Stimulated activated effector memory CD8-positive, alpha-beta T cell treated with anti-CD3 and anti-CD28 coated beads, Interleukin-12 subunit alpha, Interleukin-12 subunit beta, amount 100 ng/mL, for 72 hours (primary cell): ENCODE measurements at regions not wholly inside any gene's neighbourhood (a gene's known extent, or its start where the extent isn't known, plus 50 kb on each side); places are given as distances from the start of the nearest gene placed in this dataset.

Experiments used
- ATAC-seq: fragments of 150-1000 bp; cut with Tn5 transposase; 2 replicates; pipeline ENCODE4 v1.10.0; 2021
- DNase-seq, 2 donors: peaks; one replicate each; pipeline ENCODE4 v3.0.0; 2021 to 2022; ENCODE audit warnings: low spot score in 2 of 2
- H3K27ac Mint-ChIP-seq: one replicate; pipeline ENCODE4 v1.8.0; 2022; ENCODE audit warnings: mild to moderate bottlenecking, mixed read lengths
- H3K36me3 Mint-ChIP-seq: one replicate; pipeline ENCODE4 v1.8.0; 2022; ENCODE audit warnings: mild to moderate bottlenecking, mixed read lengths
- H3K4me1 Mint-ChIP-seq: one replicate; pipeline ENCODE4 v1.8.0; 2022; ENCODE audit warnings: mixed read lengths
- H3K4me3 Mint-ChIP-seq: one replicate; pipeline ENCODE4 v1.8.0; 2022; ENCODE audit warnings: mild to moderate bottlenecking, mixed read lengths
- H3K9me3 Mint-ChIP-seq: one replicate; pipeline ENCODE4 v1.8.0; 2022; ENCODE audit warnings: mixed read lengths

DNA sequence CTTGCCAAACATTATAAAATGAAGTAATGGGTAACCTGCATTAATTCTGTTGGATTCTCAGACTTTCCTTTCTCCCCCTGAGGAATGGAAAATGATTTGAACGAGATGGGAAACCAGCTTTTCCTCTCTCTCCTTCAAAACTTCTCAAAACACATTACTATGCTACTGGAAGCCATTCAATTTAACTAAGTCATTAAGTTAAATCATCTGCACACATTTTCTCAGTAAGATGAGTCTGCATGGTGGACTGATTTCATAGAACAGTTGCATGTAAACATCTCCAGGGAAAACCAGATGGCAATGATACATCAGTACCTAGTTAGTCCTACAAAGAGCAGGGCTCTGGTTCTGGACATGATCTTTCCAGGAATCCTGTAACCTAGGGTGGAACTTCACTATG lies 59.9 kb downstream of the BMP4 start:
- no peak overlapping the region for H3K27ac Mint-ChIP-seq
- H3K9me3 Mint-ChIP-seq: peaks cover 12% of the 10 kb centered on the region
- DNase-seq (no peak), ATAC-seq (no peak)
- H3K4me1 Mint-ChIP-seq: no peaks in the 10 kb centered on the region
- no peaks in the 10 kb centered on the region for H3K36me3 Mint-ChIP-seq
- no peak overlapping the region for H3K4me3 Mint-ChIP-seq

DNA sequence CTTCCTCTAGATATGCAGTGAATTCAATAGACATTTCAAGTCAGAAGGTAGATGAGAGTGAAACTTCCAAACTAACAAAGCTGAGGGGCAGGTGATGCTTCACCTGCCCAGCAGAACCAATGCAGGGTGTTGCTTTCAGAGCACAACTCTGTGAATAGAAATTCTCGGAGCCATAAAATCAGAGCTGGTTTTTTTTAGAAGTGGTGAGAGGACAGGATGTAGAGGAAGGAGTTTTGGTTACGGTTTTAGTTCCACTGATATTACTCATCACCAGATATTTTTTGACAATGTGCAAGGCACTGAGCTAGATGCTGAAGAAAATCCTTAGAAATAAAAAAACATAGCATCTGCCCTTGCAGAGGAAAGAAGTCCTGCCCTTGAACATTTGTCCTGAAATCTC lies 62.2 kb downstream of the BMP4 start:
- Mint-ChIP-seq H3K4me1 (no peaks in the 10 kb centered on the region), H3K4me3 (no peak overlapping the region), H3K36me3 (no peaks in the 10 kb centered on the region), H3K27ac (no peak overlapping the region), H3K9me3 (peaks cover 11% of the 10 kb centered on the region)
- no peak for DNase-seq
- ATAC-seq: no peak

DNA sequence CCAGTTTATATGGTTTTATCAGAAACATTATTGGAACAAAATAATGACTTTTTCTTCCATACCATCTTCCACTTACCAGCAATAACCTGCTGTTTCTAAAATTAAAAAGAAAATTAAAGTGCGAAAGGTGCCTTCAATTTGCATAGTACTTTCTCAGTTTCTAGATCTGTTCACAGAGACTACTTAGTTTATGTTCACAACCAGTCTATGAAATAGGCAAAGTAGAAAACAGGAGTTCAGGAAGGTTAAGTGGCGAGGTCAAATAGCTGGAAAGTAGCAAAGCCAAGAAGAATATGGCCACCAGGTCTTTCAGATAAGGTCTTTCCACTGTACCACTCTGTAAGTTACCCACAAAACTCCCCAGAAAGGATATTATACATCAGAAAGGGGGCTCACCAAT lies 63.3 kb downstream of the BMP4 start:
- no peaks in the 10 kb centered on the region for H3K4me1 Mint-ChIP-seq
- H3K9me3 Mint-ChIP-seq: peaks cover 7% of the 10 kb centered on the region
- H3K36me3 Mint-ChIP-seq: no peaks in the 10 kb centered on the region

DNA sequence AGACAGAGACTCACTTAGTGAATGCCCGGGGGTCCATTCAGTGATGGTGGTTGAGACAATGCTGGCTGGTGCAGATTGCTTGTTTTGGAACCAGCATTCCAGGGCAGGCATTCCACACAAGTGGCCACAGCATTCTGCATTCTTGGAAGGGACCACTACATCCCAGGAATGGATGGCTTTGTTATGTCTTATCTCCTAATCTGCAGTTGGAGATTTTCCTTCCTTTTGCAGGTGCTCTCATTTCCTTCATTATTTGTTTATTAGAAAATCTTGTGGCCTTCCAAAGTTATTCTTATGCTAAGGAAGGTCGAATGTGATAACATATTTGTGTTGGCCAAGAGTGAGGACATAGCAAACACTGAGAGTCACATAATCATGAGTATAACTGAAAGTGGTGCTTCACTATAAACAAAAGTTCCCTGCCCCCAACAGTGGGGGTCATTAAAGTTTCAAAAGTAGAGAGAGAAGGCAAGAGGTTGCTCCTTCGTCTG lies 66.0 kb downstream of the BMP4 start:
- ATAC-seq: no peak
- no peak overlapping the region for H3K4me3 Mint-ChIP-seq
- no peak overlapping the region for H3K27ac Mint-ChIP-seq
- peaks cover 4% of the 10 kb centered on the region for H3K9me3 Mint-ChIP-seq
- no peaks in the 10 kb centered on the region for H3K4me1 Mint-ChIP-seq
- no peak for DNase-seq
- no peaks in the 10 kb centered on the region for H3K36me3 Mint-ChIP-seq

More for the DNA sequence above, 63.3 kb downstream of the BMP4 start:
- DNase-seq (no peak), ATAC-seq (no peak)
- no peak overlapping the region for H3K4me3 Mint-ChIP-seq
- H3K27ac Mint-ChIP-seq: no peak overlapping the region

DNA sequence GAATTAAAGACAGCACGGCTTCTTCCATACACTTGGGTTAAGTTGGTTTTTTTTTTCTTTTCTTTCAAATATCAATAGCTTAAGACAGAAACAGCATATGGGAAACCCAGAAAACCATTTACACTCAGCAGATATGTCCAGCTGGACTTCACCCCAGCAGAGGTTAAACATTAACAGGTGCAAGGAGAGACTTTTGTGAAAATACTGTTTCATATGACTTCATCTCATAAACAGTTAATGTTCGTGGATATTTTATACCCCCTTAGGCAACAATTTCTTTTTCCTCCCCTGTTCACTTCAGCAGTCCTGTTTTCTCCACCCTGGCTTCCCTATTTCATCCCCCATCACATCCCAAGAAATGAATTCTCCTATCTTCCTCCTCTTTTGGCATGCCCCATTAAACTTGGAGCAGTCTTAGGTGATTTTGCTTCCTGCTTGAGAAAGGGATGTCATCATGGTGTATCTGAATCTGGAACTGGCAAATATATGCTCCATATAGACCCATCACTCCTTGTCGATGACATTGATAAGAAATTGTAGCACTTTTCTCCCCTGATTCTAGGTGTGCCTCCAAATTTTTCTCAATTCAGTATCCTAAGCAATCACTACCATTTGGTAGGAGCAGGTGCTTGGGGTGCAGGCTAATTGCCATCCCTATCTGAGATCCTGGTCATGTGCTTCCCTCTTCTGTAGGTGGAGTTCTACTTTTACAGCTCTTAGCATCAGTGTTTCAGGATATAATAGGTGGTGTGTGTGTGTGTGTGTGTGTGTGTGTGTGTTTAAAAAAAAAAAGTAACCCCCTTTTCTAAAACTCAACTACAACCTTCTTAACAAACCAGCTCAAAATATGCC lies 67.9 kb downstream of the BMP4 start:
- DNase-seq (no peak), ATAC-seq (no peak)
- peaks cover 2% of the 10 kb centered on the region for H3K9me3 Mint-ChIP-seq
- H3K4me3 Mint-ChIP-seq: no peak overlapping the region
- no peak overlapping the region for H3K27ac Mint-ChIP-seq
- no peaks in the 10 kb centered on the region for H3K36me3 Mint-ChIP-seq
- H3K4me1 Mint-ChIP-seq: no peaks in the 10 kb centered on the region

DNA sequence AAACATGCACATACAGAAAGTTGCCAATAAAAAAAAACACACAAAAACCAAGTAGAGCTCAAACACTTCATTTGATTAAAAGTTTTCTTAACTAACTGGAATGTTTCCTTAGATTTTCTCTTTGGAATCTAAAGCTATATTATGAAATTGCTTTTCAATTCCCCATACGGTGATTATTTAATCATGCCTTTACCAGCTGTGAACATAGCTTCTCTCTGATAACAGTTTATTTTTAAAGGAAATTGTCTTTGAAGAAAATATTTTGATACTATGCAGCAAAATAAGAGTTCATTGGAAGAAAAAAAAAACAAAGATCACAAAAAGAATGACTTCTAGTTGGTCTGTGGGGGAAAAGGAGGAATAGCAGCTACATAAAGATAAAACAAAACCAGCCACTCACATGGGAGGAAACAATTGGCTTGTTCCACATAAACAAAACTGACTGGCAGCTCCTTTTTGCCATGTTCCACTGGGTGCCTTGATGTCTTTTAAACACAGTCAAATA lies 71.4 kb downstream of the BMP4 start:
- Mint-ChIP-seq H3K9me3 (peaks cover 2% of the 10 kb centered on the region), H3K36me3 (no peaks in the 10 kb centered on the region), H3K27ac (no peak overlapping the region), H3K4me1 (no peaks in the 10 kb centered on the region), H3K4me3 (no peak overlapping the region)
- ATAC-seq (no peak), DNase-seq (no peak)

DNA sequence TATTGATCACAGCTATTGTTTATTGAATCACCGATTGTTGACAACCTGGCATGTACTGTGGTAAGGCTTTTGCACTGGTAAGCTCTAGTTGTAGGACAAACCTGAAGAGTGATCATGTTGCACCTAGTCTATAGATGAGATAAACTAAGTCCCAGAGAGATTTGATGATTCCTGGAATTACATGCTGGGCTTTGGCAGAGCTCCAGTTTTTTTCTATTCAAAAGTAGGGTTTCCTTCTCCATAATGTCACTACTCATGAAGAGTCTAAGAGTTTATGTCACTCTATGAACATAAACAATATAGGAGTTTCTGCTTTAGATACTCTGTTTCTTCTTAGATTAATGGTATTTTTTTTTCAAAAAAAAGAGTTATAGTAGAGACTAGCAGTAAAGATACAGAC lies 72.0 kb downstream of the BMP4 start:
- DNase-seq (no peak), ATAC-seq (no peak)
- no peak overlapping the region for H3K27ac Mint-ChIP-seq
- no peaks in the 10 kb centered on the region for H3K4me1 Mint-ChIP-seq
- no peak overlapping the region for H3K4me3 Mint-ChIP-seq
- H3K9me3 Mint-ChIP-seq: peaks cover 1% of the 10 kb centered on the region
- H3K36me3 Mint-ChIP-seq: no peaks in the 10 kb centered on the region

DNA sequence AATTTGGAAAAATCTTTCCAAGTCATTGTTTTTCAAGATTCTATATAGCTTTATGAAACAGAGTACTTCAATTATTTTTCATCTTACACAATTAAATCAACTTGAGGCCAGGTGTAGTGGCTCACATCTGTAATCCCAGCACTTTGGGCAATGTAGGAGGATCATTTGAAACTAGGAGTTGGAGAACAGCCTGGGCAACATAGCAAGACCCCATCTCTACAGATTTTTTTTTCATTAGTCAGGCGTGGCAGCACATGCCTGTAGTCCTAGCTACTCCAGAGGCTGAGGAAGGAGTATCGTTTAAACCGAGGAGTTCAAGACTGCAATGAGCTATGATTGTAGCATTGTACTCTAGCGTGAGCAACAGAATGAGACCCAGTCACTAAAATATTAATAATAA lies 72.9 kb downstream of the BMP4 start:
- no peak for DNase-seq
- Mint-ChIP-seq H3K4me1 (no peaks in the 10 kb centered on the region), H3K9me3 (no peaks in the 10 kb centered on the region), H3K4me3 (no peak overlapping the region), H3K36me3 (no peaks in the 10 kb centered on the region), H3K27ac (no peak overlapping the region)
- no peak for ATAC-seq

DNA sequence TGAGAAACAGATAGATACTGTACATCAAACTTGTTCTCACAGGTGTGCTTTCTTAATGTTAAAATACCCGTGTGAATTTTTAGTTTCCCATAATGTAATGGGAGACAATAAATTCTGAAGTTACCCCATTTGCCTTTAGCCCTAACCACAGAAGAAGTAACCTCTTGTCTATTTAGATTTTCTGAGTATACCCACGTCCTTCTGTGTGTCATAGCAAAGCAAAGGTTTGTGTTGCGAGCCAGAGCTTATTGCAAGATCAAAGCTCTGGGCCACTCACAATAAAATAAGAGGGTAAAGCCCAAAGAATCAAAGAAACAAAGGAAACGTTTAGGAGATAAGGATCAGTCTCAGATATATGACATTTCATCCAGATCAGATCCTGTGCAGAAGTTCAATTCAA lies 73.9 kb downstream of the BMP4 start:
- H3K9me3 Mint-ChIP-seq: no peaks in the 10 kb centered on the region
- H3K27ac Mint-ChIP-seq: no peak overlapping the region
- ATAC-seq (no peak), DNase-seq (no peak)
- H3K4me3 Mint-ChIP-seq: no peak overlapping the region
- no peaks in the 10 kb centered on the region for H3K4me1 Mint-ChIP-seq
- no peaks in the 10 kb centered on the region for H3K36me3 Mint-ChIP-seq

DNA sequence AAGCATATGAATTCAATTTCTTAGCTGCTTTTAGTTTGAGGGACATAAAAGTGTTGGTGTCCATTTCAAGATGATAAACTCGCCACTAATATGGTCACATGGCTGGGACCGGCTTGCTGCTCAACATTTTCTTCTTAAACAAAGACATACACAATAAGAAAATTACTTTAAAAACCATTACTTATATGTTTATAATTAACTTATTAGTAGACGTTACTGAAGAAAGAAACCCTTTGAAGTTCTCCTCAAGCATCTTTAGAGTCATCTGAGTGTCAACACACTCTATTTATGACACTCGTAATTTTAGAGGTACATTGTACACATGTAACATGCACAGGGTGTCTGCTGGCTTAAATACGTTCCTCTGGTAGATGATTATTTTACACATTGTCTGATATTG lies 74.7 kb downstream of the BMP4 start:
- no peak overlapping the region for H3K4me3 Mint-ChIP-seq
- ATAC-seq: no peak
- H3K9me3 Mint-ChIP-seq: no peaks in the 10 kb centered on the region
- H3K27ac Mint-ChIP-seq: no peak overlapping the region
- H3K4me1 Mint-ChIP-seq: no peaks in the 10 kb centered on the region
- H3K36me3 Mint-ChIP-seq: no peaks in the 10 kb centered on the region
- DNase-seq: no peak

DNA sequence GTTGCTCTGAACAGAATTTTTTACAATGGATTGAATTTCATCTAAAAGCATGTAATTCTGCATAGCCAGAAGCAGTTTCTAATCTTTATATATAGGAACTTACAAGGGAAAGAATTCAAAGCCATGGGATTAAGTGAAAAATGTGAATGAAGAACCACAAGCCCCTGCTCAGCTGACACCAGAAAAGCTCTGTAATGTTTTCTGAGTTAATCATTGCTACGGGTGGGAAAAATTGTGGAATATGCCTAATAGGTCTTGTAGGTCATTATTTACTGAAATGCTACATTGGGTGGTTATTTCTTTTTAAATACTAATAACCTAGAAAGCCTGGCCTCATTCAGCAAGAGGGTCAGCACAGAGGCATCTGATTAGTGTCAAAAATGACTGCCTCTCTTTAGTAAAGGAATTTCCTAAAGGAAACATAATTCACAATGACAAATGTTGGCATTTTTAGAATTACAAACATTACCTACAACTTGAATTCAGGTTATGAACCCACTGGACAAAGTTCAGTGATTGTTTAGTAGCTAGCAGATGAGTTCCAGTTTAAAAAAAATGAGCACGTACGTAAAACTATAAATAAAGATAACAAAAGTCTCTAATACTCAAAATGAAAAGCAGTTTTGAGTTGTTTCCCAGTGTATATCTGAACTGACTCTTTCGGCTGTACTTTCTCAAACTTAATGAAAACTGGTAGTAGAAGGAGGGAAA lies 75.3 kb downstream of the BMP4 start:
- ATAC-seq (no peak), DNase-seq (no peak)
- Mint-ChIP-seq H3K36me3 (no peaks in the 10 kb centered on the region), H3K4me1 (no peaks in the 10 kb centered on the region), H3K27ac (no peak overlapping the region), H3K4me3 (no peak overlapping the region), H3K9me3 (peaks cover 3% of the 10 kb centered on the region)

DNA sequence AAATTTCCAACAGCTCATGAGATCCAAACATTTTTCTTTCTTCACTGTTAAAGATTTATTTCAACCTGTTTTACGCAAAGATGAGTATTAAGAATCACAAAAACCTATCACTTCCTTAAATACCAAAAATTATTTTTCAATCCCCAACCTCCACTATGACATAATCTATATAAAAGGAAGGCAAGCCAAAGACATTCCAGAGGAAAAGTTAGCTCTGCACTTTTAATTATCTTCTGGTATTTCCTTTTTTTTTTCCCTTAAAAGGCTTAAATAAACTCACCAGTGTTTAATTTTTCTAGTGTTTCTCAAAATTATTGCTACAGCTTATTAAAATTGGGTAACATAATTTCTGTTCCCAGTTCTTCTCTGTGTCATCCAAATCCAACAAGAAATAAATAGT lies 75.9 kb downstream of the BMP4 start:
- Mint-ChIP-seq H3K27ac (no peak overlapping the region), H3K4me1 (no peaks in the 10 kb centered on the region), H3K9me3 (peaks cover 4% of the 10 kb centered on the region), H3K36me3 (no peaks in the 10 kb centered on the region), H3K4me3 (no peak overlapping the region)
- DNase-seq (no peak), ATAC-seq (no peak)

DNA sequence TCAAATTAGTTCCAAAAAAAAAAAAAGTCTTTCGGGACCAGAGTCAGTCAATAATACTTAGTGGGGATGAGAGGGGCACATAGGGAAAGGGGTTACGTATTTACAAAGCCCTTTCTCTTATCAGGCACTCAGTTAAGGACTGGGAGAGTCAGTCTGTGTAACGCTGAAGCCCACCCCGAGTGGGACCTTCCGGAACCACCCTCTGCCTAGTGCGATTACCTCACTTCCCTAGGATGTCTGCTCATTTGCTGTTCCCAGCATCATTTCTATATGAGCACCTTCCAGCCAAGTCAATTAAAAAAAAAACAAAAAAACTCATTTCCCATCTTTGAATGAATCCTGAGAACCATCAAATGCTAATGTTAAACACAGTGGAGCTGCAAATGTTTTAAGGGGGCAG lies 76.9 kb downstream of the BMP4 start:
- H3K9me3 Mint-ChIP-seq: peaks cover 4% of the 10 kb centered on the region
- ATAC-seq (no peak), DNase-seq (no peak)
- H3K4me3 Mint-ChIP-seq: no peak overlapping the region
- H3K27ac Mint-ChIP-seq: no peak overlapping the region
- no peaks in the 10 kb centered on the region for H3K36me3 Mint-ChIP-seq
- no peaks in the 10 kb centered on the region for H3K4me1 Mint-ChIP-seq

DNA sequence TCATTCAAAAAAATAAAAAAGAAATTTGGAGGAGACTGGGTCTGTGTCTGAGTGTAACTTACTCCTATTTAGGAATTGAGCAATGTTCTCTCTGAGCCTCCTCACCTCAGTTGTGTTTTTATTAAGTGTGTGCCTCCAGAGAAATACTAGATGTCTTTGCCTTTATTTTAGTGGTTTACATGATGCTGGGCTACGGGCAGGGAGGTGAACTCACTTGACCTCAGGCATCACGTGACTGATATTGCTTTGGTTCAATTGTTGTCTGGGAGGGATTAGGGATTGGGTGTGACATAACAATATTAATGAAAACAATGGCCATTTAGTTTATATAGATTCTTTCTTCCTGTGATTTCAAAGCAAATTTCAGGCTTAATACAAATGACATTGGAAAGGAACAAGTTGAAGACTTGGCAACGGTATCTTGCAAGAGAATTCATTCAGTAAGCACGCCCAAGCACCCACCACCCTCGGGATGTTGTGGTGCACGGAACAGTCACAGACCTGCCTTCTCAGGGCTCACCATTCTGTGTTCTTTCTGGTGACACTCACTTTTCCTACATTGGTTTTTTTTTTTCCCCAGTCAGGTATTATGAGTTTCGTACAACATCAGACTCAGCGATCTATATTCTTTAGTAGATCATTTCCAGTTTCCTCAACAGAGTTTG lies 77.5 kb downstream of the BMP4 start:
- H3K9me3 Mint-ChIP-seq: peaks cover 4% of the 10 kb centered on the region
- H3K36me3 Mint-ChIP-seq: no peaks in the 10 kb centered on the region
- H3K4me1 Mint-ChIP-seq: no peaks in the 10 kb centered on the region
- ATAC-seq: no peak
- no peak overlapping the region for H3K27ac Mint-ChIP-seq
- no peak overlapping the region for H3K4me3 Mint-ChIP-seq
- DNase-seq: no peak

DNA sequence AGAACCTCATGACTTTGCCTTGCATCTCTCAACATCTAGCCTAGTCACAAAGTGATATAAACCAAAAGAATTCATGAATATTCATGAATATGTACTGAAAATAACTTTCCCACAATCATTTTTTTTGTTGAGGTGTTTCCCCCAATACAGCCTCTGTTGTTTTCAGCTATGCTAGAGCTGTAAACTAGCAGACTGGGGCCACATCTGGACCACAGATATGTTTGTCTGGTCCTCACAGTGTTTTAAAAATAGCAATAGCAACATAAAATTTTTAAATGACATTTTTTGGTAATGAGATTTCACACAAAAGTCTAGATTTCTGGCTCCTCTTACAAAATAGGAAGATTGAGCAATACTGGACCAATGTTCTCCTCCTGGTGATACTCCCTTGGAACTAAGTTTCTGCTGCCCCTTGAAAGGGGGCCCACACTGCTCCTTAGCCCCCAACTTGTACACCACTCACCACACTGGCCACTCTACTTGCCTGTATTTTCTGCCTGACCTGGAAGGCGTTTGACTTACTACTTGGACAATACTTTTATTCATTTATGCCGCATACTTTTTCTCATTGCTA lies 81.2 kb downstream of the BMP4 start:
- DNase-seq: no peak
- Mint-ChIP-seq H3K9me3 (peaks cover 8% of the 10 kb centered on the region), H3K36me3 (no peaks in the 10 kb centered on the region), H3K27ac (no peak overlapping the region), H3K4me3 (no peak overlapping the region), H3K4me1 (no peaks in the 10 kb centered on the region)
- ATAC-seq: no peak
